Posterior cingulate gyrus (tissue), 11 donors: ENCODE measurements at regions not wholly inside any gene's neighbourhood (a gene's known extent, or its start where the extent isn't known, plus 50 kb on each side); places are given as distances from the start of the nearest gene placed in this dataset.

ENCODE experiments used
- DNase-seq, 10 donors: peaks; one replicate each; pipeline versions ENCODE4 v3.0.0 to v3.0.0-alpha.2; 2020 to 2021; ENCODE audit warnings: mixed read lengths in 3 of 10
- intact Hi-C: fragments of 100-400 bp; cut with DNase I; formaldehyde crosslinking; loops from one replicate; pipeline ENCODE4 v1.15.1; 2023

DNA sequence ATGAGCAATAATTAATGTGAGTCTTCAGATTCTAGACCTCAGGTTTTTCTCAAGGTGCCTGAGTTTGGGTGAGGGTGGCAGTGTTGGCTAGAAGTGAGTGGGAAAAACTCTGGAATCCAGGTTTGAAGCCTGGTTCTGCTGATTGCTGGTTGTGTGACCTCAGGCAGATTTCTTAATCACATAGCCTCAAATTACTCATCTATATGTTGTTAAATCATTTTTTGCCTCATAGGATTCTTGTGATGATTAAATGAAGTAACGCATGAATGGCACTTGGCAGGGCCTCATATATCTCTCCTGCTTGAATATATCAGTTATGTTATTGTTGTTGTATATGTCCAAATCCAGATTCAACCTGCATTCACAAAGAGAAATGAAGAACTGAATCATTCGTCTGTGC, 60.5 kb downstream of the NR2F2 start:
- intact Hi-C loops: no loop called here
- no peak for DNase-seq

DNA sequence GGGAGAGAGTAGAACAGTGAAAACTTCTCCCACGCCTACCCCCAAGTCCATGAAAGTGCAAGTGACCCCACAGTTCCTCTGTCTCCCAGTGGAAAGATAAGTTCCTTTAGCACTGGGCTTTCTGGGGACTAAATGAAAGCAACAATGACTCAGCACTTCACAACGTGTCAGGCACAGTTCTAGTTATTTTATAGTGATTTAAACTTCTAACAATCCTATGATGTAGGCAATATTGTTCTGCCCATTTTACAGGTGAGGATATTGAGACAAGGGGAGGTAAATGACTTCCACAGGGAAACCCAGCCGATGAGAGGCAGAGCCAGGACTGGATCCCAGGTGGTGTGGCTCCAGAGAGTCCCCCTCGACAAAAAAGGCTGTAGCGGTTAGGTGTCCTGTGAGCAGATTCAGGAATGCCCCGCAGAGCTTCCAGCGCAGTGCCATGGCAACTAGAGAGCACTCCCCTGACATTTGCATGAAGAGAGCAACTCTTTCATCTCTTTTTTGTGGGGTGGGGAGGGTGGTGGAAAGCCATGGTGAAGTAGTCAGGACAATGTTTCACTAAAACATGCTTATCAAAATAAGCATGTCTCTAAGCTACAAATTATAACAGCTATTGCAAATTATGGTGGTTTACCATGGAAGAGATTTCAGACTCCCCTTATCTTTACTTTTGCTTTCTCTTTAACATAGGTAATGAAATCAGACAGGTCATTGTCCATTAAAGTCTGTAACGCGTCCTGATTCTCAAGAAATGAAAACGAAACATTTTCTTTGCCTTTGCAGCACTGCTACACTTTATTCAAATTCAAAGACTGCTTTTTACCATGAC, 62.1 kb downstream of the NR2F2 start:
- no peak for DNase-seq
- intact Hi-C loops: no loop called here

- intact Hi-C loops: no loop called here
- DNase-seq: no peak
Measured at GRCh38 chr15:96393209-96393513, 62.7 kb downstream of the NR2F2 start.

DNA sequence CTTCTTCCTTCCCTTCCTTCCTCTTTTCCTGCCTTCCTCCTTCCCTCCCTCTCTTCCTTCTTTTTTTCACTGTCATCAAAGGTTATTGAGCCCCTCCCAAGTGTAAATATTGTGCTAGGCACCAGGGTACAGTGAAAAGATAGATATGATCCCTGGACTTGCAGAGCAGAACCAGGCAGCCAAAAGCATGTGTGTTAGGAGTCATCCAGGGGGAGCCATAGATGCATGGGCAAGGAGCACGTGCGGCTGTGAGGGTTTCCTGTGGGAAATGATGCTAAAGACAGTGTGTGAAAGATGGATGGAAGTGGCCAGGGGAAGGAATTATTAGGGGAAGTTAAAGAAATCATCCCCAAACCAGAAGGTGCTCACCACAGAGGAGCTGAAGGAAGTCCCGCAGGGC, 65.2 kb downstream of the NR2F2 start:
- no peak for DNase-seq
- intact Hi-C loops: no loop called here

DNA sequence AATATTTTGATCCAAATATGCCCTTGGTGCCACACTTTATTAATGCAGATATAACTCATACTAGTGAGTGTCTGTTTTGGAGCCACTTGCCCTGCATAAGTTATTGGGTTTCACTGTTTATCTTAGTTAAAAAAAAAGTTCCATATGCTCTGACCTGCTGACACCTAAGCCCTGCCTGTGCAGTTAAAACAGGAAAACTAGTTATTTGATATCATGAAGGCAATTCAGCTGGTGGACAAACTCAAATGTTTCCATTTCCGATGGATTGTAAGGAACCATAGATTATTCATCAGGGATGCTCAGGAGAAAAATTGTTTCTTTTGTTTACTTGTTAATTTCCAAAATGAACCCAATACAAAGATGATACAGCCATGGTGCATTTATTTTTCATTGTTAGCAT, 68.3 kb downstream of the NR2F2 start:
- DNase-seq: no peak
- intact Hi-C loops: no loop called here

- no peak for DNase-seq
- intact Hi-C loops: no loop called here
Measured at GRCh38 chr15:96402403-96402802, 71.9 kb downstream of the NR2F2 start.

- DNase-seq: no peak
- intact Hi-C loops: no loop called here
Measured at GRCh38 chr15:96403071-96403470, 72.6 kb downstream of the NR2F2 start.

DNA sequence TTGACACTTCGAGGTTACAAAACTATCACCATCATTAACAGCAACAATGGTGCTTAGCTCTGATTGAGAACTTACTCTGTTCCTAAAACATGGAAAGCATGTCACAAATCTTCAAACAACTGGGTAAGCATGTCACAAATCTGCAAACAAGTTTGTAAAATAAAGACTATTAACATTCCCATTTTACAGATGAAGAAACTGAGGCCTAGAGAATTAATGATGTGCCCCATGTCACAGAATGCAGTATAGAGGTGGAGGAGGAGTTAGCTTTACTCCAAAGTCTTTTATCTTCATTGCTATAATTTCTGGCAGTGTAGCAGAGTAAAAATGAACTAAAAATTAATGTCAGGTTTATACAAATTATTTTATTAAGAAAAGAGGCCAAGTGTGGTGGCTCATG, 73.4 kb downstream of the NR2F2 start:
- no peak for DNase-seq
- intact Hi-C loops: no loop called here

GRCh38 chr15:96404560-96404959, 74.1 kb downstream of the NR2F2 start:
- intact Hi-C loops: no loop called here
- no peak for DNase-seq

DNA sequence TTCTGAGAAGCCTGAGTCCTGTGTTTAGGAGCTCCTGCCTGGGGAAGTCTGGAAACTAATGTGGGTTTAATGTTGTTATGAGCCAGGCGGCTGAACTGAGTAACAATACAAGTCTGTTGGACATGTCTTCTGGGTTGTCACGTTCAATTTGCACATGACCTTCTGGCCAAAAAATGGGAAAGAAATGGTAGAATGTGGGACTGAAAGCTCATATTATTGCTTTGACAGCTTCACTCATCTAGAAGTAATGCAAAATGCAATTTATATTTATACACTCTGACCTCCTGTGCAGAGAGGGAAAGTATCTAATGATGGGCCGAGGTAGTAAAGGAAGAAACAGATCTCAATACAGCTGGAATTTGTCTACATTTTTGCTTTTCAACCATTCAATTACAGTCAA, 75.8 kb downstream of the NR2F2 start:
- intact Hi-C loops: no loop called here
- no peak for DNase-seq

GRCh38 chr15:96406701-96407100, 76.2 kb downstream of the NR2F2 start:
- intact Hi-C loops: no loop called here
- DNase-seq: no peak

DNA sequence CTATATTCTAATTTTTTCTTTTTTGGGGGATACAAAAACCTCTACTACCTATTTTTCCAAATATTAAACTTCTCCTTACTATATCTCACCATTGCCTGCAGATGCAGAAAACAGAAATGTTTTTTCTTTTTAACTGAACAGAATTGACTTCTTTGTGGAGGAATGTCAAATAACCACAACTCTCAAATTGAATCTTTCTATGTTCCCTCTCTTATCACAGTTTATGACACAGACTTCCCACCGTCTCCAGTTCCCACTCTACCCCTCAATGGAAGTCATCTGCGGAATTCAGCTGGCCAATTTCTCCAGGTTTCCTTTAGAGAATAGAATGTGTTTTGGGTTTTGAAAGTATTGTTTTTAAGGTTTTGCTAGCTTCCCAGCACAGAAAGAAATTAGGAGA, 77.0 kb downstream of the NR2F2 start:
- DNase-seq: no peak
- intact Hi-C loops: no loop called here

DNA sequence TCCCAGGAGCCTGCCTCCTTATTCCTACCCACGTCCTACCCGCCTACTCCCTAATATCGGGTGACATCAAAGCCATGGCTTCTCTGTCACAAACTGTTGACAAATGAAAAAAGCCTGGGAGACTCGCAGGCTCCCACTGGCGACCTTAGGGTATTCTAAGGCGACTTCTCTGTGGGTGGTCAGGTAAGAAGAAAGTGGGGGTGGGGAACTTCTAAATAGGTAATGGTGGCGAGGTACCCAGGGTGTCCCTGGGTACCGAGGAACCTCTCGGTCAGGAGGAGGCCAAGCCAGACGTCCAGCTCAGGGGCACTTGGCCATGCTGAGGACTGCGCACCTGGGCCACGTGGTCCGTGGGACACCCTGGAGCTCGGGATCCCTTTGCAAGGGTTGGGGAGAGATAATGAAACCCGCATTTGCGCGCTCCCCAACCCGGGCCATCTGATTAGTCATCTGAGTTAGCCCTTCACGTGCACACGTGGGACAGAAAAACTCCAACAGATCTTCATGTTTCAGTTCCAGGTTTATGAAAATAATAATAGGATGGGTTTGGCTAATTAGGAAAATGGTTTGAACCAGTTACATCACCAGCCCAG, 78.2 kb downstream of the NR2F2 start:
- intact Hi-C loops: no loop called here

DNA sequence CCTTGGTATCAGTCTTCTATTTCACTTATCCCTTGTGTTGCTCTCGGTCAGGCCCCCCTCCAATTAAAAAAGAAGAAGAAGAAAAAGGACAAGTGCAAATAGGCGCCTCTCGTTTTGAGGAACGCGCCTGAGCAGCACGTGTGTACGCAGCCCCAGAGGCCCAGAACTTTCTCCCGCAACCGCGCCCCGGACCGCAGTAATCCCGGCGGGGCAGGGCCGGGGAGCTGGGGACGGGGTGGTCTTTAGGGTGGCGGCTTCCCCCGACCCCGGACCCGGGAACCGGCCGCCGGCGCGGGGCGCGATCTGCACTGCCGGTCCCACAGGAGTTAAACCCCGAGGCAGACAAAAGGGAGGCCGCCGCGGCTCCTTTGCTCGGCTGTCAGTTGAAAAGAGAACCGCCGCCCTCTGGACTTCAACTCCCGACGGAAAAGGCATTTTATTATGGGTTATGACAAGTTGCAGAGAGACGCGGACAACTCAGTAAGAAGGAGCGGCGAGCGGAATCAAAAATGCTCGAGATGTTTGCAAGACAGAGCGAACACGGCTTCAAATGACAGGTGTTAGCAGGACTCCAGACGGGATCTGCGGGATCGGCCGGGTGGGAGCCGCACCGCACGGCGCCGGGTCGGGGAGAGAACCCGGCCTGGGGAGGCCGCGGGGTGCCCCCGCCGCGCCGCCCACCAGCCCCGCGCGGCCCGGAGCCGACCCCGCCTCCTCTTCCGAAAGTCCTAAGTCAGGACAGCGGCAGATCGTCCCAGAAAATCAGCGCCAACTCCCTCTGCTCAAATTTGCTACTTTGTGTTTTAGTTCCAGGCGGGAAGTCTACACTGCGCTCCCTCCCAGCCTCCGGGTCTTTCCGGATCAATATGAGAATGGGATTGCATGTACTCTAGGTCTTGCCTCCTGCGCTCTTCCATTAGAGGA, 79.0 kb downstream of the NR2F2 start:
- no peak for DNase-seq
- intact Hi-C loops: no loop called here

More for the DNA sequence above, 78.2 kb downstream of the NR2F2 start:
- no peak for DNase-seq

DNA sequence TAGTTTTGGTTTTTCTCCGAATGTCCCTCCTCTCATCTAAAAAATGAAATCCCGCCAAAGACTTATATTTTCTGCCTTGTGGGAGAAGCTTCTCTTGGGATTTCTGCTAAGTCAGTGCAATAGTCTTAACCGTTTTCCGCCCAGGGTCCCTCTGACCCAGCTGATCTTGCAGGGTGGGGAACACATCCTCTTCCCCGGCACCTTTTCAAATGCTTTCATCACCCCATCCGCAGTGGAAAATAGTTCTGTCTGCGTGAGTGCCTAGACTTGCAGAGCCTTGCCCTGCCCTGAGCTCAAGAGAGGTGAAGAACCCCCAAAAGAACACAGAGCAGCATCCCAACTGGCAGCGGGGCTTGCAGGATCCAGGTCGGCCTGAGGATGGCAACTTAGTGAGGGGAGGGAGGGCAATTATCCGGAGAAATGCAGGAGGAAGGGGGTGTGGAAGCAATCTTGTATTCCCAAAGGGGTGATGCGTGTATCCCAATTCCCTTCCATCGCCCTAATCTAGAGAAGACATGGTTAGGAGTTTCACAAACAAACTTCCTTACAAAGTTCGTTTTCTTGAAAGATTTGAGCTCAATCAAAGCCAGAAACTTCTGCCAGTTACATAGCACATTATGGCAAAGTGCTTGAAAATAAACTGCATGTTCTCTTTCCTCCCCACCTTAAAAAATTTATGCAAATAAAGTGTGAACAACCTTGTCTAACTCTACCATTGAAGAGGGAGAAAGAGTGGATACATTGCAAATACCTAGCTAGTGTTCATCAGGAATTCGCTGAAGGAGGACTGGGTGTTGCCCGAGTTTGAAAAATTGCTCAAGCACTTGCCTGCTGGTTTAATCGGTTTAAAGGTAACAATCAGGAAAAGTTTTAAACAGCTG, 79.9 kb downstream of the NR2F2 start:
- DNase-seq: no peak
- intact Hi-C loops: no loop called here

DNA sequence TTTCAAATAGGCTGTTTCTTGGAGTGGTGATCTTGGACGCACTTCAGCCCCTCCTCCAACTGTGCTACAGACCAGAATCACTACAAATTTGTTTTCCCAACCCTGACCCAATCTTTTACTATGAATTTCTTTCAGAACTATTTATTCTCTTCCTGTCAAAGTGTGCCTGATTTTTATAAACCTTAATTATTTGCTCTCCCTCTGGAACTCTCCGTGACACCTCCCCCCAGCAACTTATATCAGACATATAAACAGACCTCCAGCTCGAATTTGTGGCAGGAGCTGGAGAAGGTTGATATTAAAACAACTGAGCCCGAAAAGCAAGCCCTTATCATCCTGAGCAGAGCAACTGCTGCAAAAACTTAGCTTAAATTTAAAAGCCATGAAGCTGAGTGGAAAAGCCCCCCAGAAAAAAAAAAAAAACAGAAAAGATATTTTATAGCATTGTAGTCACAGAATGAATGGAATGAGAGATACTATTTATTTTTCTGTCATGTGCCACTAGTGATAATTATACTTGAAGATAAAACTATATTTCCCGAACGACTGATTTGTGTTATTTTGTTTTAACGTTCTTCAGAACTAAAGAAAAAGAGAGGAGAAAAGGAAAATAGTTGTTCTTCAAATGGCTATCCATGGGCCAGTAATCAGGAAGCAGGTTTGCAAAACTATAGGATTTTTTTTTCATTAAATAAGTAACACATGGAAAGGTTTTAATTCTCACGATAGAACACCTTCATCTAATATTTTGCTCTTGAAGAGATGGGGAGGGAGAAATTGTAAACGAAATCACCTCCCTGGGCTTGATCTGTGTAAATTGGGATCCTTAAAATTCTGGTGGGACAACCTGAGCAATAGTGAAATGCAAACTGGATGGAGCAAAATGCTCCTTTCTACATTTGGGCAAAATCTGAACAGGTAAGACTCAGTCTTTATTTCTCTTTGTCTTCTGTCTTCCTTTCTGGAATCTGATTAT, 80.8 kb downstream of the NR2F2 start:
- intact Hi-C loops: no loop called here

GRCh38 chr15:96412045-96412905, 81.8 kb downstream of the NR2F2 start:
- intact Hi-C loops: no loop called here
- DNase-seq: no peak

More for the DNA sequence above, 80.8 kb downstream of the NR2F2 start:
- DNase-seq: no peak

- intact Hi-C loops: no loop called here
- DNase-seq: no peak
Measured at GRCh38 chr15:96412906-96413231, 82.4 kb downstream of the NR2F2 start.

DNA sequence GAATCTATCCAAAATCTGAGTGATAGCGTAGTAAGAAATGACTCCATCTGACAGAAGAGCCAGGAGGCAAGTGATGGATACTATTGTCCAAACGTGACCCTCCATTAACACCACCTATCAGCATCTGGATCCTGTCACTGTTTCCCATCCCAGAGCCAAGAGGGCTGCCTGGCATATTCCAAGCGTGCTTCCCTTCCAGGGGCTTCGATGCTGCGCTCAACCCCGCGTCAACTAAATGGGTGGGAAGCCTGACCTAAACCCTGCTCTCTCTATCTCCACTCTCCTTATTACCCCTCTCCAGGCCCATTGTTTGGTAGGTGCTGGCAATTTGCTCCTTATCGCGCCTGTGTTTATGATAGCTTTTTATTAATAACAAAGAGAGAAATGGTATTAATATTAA, 83.2 kb downstream of the NR2F2 start:
- intact Hi-C loops: no loop called here
- DNase-seq: no peak
